NB4 (cell line): ENCODE measurements at regions not wholly inside any gene's neighbourhood (a gene's known extent, or its start where the extent isn't known, plus 50 kb on each side); places are given as distances from the start of the nearest gene placed in this dataset.
"Not testable (repeated sequence)": the region's sequence is repeated elsewhere in the genome, so short reads cannot be mapped to it uniquely, and the experiment has no call there.

Experiments used
- POLR2A ChIP-seq: IDR thresholded peaks from 2 replicates; pipeline ENCODE4 v1.6.1; 2011; ENCODE audit warnings: mild to moderate bottlenecking; ENCODE audit not compliant: insufficient read length; ENCODE audit errors: extremely low read depth
- TF ChIP-seq, protein P1 (sequence below): IDR thresholded peaks from one replicate; pipeline ENCODE4 v1.5.1; 2012; ENCODE audit warnings: low read depth, low read length
- TF ChIP-seq, protein P2 (sequence below): IDR thresholded peaks from 2 replicates; pipeline ENCODE4 v1.6.1; 2011; ENCODE audit warnings: low read depth, low read length

DNA sequence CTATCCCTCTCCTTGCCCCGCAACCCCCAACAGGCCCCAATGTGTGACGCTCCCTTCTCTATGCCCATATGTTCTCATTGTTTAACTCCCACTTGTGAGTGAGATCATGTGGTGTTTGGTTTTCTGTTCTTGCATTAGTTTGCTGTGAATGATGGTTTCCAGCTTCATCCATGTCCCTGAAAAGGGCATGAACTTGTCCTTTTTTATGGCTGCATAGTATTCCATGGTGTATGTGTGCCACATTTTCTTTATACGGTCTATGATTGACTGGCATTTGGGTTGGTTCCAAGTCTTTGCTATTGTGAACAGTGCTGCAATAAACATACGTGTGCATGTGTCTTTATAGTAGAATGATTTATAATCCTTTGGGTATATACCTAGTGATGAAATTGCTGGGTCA, 807.6 kb downstream of the ANKRD7 start:
- TF ChIP-seq, protein P1, sequence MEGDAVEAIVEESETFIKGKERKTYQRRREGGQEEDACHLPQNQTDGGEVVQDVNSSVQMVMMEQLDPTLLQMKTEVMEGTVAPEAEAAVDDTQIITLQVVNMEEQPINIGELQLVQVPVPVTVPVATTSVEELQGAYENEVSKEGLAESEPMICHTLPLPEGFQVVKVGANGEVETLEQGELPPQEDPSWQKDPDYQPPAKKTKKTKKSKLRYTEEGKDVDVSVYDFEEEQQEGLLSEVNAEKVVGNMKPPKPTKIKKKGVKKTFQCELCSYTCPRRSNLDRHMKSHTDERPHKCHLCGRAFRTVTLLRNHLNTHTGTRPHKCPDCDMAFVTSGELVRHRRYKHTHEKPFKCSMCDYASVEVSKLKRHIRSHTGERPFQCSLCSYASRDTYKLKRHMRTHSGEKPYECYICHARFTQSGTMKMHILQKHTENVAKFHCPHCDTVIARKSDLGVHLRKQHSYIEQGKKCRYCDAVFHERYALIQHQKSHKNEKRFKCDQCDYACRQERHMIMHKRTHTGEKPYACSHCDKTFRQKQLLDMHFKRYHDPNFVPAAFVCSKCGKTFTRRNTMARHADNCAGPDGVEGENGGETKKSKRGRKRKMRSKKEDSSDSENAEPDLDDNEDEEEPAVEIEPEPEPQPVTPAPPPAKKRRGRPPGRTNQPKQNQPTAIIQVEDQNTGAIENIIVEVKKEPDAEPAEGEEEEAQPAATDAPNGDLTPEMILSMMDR, result not testable (repeated sequence)
- not testable (repeated sequence) for TF ChIP-seq POLR2A
- TF ChIP-seq, protein P2, sequence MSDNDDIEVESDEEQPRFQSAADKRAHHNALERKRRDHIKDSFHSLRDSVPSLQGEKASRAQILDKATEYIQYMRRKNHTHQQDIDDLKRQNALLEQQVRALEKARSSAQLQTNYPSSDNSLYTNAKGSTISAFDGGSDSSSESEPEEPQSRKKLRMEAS, result not testable (repeated sequence)
